ENCODE measurements at regions not wholly inside any gene's neighbourhood (a gene's known extent, or its start where the extent isn't known, plus 50 kb on each side); places are given as distances from the start of the nearest gene placed in this dataset.

DNA sequence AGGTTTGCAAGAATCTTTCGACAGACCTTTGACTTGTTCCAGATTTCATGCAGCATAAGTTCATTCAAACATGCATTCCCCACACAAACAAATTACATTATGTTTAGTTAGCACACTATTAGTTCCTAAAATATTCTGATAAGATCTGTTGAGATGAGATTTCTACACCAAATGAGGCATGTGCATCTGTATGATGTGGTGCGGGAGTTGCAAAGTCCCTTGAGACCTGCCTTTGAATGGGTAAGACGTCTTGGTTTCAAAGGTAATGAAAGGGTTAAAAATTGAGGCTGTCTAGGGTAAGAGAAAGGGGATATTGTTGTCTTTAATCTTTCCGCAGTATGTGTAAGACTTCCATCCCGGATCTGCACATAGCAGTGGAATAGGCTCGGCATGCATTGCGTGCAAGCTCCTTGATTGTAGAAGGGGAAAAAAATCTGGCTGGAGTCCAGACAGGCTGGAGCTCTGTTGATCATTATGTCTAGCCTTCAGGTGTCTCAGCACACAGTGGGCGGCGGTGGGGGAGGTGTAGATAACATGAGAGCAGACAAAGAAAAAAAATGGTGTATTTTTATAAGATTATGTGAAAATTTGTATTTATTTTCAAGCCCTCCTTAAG, 296.6 kb downstream of the PTPRC start (continued):
- TF ChIP-seq, protein P1, sequence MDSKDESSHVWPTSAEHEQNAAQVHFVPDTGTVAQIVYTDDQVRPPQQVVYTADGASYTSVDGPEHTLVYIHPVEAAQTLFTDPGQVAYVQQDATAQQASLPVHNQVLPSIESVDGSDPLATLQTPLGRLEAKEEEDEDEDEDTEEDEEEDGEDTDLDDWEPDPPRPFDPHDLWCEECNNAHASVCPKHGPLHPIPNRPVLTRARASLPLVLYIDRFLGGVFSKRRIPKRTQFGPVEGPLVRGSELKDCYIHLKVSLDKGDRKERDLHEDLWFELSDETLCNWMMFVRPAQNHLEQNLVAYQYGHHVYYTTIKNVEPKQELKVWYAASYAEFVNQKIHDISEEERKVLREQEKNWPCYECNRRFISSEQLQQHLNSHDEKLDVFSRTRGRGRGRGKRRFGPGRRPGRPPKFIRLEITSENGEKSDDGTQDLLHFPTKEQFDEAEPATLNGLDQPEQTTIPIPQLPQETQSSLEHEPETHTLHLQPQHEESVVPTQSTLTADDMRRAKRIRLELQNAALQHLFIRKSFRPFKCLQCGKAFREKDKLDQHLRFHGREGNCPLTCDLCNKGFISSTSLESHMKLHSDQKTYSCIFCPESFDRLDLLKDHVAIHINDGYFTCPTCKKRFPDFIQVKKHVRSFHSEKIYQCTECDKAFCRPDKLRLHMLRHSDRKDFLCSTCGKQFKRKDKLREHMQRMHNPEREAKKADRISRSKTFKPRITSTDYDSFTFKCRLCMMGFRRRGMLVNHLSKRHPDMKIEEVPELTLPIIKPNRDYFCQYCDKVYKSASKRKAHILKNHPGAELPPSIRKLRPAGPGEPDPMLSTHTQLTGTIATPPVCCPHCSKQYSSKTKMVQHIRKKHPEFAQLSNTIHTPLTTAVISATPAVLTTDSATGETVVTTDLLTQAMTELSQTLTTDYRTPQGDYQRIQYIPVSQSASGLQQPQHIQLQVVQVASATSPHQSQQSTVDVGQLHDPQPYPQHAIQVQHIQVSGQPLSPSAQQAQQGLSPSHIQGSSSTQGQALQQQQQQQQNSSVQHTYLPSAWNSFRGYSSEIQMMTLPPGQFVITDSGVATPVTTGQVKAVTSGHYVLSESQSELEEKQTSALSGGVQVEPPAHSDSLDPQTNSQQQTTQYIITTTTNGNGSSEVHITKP (tag by site-specific recombination; IDR thresholded peaks at IDR 0.05), result peak; percentile 79
- no peak for TF ChIP-seq ZNF280D (tag by site-specific recombination; IDR thresholded peaks at IDR 0.05)
- TF ChIP-seq SP3 (tag by site-specific recombination; IDR thresholded peaks at IDR 0.05), result peak; percentile 30; the same call in 1 of the 2 replicates
- peak; percentile 71 for TF ChIP-seq ZNF10 (tag by site-specific recombination; IDR thresholded peaks at IDR 0.05)
- peak; percentile 82 for TF ChIP-seq ZNF664 (tag by site-specific recombination; IDR thresholded peaks at IDR 0.05)
- peak; percentile 52; the same call in 1 of the 2 replicates for TF ChIP-seq HOXD13 (CRISPR knock-in tag; IDR thresholded peaks at IDR 0.05; ENCODE audit: borderline replicate concordance)
- TF ChIP-seq, protein P2, sequence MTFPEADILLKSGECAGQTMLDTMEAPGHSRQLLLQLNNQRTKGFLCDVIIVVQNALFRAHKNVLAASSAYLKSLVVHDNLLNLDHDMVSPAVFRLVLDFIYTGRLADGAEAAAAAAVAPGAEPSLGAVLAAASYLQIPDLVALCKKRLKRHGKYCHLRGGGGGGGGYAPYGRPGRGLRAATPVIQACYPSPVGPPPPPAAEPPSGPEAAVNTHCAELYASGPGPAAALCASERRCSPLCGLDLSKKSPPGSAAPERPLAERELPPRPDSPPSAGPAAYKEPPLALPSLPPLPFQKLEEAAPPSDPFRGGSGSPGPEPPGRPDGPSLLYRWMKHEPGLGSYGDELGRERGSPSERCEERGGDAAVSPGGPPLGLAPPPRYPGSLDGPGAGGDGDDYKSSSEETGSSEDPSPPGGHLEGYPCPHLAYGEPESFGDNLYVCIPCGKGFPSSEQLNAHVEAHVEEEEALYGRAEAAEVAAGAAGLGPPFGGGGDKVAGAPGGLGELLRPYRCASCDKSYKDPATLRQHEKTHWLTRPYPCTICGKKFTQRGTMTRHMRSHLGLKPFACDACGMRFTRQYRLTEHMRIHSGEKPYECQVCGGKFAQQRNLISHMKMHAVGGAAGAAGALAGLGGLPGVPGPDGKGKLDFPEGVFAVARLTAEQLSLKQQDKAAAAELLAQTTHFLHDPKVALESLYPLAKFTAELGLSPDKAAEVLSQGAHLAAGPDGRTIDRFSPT (tag by site-specific recombination; IDR thresholded peaks at IDR 0.05), result peak; percentile 62; the same call in 1 of the 2 replicates
- TF ChIP-seq, protein P3, sequence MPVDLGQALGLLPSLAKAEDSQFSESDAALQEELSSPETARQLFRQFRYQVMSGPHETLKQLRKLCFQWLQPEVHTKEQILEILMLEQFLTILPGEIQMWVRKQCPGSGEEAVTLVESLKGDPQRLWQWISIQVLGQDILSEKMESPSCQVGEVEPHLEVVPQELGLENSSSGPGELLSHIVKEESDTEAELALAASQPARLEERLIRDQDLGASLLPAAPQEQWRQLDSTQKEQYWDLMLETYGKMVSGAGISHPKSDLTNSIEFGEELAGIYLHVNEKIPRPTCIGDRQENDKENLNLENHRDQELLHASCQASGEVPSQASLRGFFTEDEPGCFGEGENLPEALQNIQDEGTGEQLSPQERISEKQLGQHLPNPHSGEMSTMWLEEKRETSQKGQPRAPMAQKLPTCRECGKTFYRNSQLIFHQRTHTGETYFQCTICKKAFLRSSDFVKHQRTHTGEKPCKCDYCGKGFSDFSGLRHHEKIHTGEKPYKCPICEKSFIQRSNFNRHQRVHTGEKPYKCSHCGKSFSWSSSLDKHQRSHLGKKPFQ (tag by site-specific recombination; IDR thresholded peaks at IDR 0.05), result peak; percentile 31; the same call in 1 of the 2 replicates
- peak; percentile 91 for TF ChIP-seq SCRT1 (tag by site-specific recombination; IDR thresholded peaks at IDR 0.05; ENCODE audit: borderline replicate concordance)
- peak; percentile 99 for TF ChIP-seq TCF7L2 (IDR thresholded peaks at IDR 0.05; ENCODE audit: borderline replicate concordance, low read depth, low read length)
- peak; percentile 40; the same call in 1 of the 2 replicates for TF ChIP-seq ZBTB1 (tag by site-specific recombination; IDR thresholded peaks at IDR 0.05)
- no peak for TF ChIP-seq ZNF350 (tag by site-specific recombination; IDR thresholded peaks at IDR 0.05)
- no peak for TF ChIP-seq ZNF549 (tag by site-specific recombination; IDR thresholded peaks at IDR 0.05)
- TF ChIP-seq, protein P4, sequence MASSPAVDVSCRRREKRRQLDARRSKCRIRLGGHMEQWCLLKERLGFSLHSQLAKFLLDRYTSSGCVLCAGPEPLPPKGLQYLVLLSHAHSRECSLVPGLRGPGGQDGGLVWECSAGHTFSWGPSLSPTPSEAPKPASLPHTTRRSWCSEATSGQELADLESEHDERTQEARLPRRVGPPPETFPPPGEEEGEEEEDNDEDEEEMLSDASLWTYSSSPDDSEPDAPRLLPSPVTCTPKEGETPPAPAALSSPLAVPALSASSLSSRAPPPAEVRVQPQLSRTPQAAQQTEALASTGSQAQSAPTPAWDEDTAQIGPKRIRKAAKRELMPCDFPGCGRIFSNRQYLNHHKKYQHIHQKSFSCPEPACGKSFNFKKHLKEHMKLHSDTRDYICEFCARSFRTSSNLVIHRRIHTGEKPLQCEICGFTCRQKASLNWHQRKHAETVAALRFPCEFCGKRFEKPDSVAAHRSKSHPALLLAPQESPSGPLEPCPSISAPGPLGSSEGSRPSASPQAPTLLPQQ (tag by site-specific recombination; IDR thresholded peaks at IDR 0.05), result peak; percentile 23; the same call in 1 of the 2 replicates
- TF ChIP-seq, protein P5, sequence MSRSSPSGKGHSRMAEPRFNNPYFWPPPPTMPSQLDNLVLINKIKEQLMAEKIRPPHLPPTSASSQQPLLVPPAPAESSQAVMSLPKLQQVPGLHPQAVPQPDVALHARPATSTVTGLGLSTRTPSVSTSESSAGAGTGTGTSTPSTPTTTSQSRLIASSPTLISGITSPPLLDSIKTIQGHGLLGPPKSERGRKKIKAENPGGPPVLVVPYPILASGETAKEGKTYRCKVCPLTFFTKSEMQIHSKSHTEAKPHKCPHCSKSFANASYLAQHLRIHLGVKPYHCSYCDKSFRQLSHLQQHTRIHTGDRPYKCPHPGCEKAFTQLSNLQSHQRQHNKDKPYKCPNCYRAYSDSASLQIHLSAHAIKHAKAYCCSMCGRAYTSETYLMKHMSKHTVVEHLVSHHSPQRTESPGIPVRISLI (tag by site-specific recombination; IDR thresholded peaks at IDR 0.05), result peak; percentile 98
- peak; percentile 36 for TF ChIP-seq ZIC2 (tag by site-specific recombination; IDR thresholded peaks at IDR 0.05)
- TF ChIP-seq, protein P6, sequence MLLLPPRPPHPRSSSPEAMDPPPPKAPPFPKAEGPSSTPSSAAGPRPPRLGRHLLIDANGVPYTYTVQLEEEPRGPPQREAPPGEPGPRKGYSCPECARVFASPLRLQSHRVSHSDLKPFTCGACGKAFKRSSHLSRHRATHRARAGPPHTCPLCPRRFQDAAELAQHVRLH (tag by site-specific recombination; IDR thresholded peaks at IDR 0.05), result peak; percentile 90
- TF ChIP-seq PATZ1 (tag by site-specific recombination; IDR thresholded peaks at IDR 0.05), result peak; percentile 36; the same call in 1 of the 2 replicates
- TF ChIP-seq ZNF544 (tag by site-specific recombination; IDR thresholded peaks at IDR 0.05), result no peak
- peak; percentile 85 for TF ChIP-seq SP7 (tag by site-specific recombination; IDR thresholded peaks at IDR 0.05)
- peak; percentile 92 for TF ChIP-seq PRDM1 (tag by site-specific recombination; IDR thresholded peaks at IDR 0.05)
- TF ChIP-seq ZNF354C (tag by site-specific recombination; IDR thresholded peaks at IDR 0.05; ENCODE audit: borderline replicate concordance, low read depth), result no peak
- peak; percentile 73 for TF ChIP-seq GLIS1 (tag by site-specific recombination; IDR thresholded peaks at IDR 0.05)

Measured in HEK293 (cell line).